Left ventricle myocardium superior (tissue), 1 donor: ENCODE measurements at regions not wholly inside any gene's neighbourhood (a gene's known extent, or its start where the extent isn't known, plus 50 kb on each side); places are given as distances from the start of the nearest gene placed in this dataset.
"Not testable (repeated sequence)": the region's sequence is repeated elsewhere in the genome, so short reads cannot be mapped to it uniquely, and the experiment has no call there.

Experiments
- ATAC-seq: fragments of 200-7000 bp; cut with Tn5 transposase; one replicate; pipeline ENCODE4 v1.9.1; 2020; ENCODE audit warnings: mild to moderate bottlenecking, moderate library complexity
- DNase-seq: peaks from one replicate; pipeline ENCODE4 v3.0.0-alpha.2; 2020
- intact Hi-C: fragments of 100-400 bp; cut with micrococcal nuclease; formaldehyde crosslinking; loops from one replicate; pipeline ENCODE4 v1.11.0; 2022
- donor health status: DM: no; HTN: yes; CAD: no; lungs with severe emphysema.

DNA sequence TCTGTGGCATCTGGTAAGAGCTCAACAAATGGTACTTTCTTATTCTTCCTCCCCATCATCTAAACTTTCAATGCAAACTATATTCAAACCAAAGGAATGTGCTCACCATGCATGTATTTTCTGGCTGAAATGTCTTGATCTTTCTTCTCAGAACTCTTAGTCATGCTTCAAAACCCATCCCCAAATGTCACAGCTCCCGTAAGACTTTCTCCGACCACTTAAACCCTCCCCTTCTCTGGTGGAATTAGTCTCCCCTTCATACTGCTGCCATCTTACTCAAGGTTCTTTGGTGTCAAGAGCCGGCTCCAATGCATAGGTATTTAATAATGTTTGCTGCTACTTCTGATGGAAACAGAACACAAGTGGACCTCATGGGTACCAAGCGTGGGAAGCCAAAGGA is 538.1 kb downstream of the MATN1 start:
- intact Hi-C loops = no loop called here
- DNase-seq (no peak), ATAC-seq (no peak)

DNA sequence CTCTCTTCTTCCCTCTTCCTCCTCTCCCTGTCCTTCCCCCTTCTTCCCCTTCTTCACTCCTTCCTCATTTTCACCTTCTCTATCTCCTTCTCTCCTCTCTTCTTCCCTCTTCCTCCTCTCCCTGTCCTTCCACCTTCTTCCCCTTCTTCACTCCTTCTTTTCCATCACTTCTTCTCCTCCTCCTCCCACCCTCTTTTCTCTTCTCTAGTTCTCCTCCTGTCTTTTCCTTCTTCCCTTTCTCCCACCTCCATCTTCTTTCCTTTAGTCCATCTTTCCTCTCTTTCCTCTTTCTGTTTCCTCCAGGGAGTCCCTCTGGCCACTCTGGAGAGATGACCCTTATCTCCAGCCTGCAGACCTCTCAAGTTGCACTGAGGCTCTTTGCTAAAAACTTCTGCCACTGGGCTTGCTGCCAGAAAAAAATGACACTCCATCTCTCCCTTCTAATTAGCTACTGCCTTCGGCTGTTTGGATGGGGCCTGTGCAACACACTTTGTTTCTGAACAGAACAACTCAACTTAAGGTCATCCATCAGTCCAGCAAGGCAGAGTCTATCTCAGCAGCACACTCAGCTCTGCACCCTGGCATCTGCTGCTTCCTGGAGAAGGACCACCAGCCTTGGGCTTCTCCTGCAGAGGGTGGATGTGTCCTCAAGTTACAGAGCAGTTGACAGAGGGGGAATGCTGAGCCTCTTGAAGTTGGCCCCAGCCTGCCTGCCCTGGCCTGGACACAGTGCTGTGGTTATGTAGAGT is 538.8 kb downstream of the MATN1 start:
- intact Hi-C loops = no loop called here
- DNase-seq = no peak
- ATAC-seq = no peak

DNA sequence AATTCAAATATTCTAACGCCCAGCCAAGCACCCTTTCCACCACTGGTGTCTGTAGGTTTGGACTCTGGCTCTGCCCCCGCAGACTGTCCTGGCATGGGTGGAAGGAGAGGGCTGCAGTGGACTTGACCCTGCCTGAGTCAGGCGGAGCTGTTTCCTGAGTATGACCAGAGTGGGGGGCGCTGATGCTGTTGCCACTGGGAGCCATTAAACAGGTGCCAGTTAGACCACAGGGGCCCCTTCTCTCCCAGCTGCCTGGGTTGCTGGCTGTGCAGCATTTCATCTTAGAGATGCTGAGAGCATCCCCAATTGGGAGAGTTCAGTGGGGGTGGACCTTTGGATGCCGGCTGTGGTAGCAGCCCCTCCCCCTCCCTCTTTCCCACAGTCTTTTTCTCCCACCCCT is 539.5 kb downstream of the MATN1 start:
- no peak for DNase-seq
- intact Hi-C loops = no loop called here
- no peak for ATAC-seq

DNA sequence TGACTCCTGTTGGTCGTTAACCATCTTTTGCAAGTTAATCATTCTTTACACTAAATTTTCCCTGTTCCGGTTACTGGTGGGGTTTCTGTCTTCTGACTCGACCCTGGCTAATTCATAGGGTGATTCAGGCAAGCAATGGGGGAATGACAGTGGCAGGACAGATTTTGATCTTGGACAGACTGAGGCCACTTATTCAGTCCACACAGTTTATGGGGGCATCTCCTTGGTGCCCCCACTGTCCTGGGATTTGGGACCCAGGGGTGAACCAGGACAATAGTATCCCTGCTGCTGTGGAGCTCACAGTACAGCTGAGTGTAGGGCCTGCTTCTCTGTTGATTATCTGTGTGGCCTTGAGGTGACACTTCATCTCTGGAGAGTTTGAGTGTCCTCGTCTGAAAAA is 540.4 kb downstream of the MATN1 start:
- intact Hi-C loops = no loop called here
- DNase-seq = no peak
- no peak for ATAC-seq

DNA sequence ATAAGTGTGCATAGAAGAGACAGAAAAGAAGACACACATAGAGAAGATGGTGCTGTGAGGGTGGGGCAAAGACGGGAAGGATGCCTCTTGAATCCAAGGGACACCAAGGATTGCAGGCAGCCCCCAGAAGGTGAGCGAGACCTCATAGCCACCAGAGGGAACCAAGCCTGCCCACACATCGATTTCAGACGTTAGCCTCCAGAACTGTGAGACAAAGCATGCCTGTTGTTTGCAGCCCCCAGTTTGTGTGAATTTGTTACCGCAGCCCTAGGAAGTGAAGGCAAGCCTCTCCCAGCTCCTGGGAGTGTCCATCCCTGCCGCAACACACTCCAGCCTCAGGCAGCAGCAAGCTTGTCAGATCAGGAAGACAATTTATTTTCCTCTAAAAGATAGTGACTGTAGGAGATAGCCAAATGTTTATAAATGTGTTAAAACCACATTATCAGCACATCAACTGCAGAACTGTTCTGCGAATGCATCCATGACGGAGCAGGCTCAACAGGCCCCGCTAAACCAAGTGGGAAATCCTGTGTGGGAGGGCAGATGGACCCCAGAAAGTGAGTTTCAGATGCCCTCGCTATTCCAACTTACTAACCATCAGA is 543.3 kb downstream of the MATN1 start:
- DNase-seq (no peak), ATAC-seq (no peak)
- intact Hi-C loops = no loop called here

DNA sequence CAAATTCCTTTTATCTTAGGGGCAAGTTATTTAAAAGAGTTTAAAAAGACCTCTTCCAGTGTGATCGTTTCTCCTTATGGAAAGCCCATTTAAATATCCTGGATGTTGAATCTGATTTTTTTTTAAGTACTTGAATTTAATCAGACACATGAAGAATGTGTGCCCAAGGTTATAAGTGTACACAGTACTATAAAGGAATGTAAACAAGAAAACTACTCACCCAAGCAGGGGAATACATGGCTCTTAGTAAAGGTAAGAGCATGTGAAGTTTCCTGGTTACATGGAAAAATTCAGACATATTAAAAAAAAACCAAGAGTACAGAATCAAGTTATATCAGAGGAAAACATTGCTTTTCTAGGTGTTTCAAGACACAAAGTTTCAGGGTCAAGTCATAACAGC is 546.9 kb downstream of the MATN1 start:
- DNase-seq (no peak), ATAC-seq (no peak)
- intact Hi-C loops = no loop called here

DNA sequence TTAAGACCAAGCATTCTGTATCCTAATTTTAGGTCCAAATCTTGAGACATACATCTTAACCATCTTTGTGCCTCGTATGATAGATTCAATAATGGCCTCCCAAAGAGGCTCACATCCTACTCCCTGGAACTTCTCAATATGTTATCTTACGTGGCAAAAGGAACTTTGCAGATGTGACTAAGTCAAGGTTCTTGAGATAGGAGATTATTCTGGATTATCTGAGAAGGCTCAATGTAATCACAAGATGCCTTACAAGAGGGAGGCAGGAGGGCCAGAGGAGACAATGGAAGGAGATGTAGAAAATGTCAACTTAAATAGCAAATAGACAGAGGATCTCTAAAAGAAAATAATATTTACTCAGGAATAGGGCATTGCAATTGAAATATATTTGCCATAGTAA is 548.9 kb downstream of the MATN1 start:
- DNase-seq (no peak), ATAC-seq (no peak)
- intact Hi-C loops = no loop called here

DNA sequence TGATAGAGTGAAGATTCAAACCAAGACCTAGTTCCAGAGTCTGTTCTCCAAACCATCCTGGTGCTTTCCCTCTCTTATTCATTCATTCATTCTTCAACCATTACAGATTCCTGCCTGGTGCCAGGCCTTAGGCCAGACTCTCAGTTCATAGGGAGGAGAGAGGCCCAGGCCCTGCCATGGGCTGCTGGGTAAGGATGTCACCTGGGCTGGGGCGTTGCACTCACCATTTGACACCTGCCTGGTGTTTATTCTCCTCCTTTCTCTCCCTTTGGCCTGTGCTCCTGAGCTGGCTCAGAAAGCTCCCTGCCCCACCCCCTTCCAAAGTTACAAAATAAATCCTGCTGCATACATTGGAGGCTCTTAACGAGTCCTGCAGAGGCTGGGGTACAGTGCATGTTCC is 549.8 kb downstream of the MATN1 start:
- ATAC-seq = no peak
- no peak for DNase-seq
- intact Hi-C loops = no loop called here

DNA sequence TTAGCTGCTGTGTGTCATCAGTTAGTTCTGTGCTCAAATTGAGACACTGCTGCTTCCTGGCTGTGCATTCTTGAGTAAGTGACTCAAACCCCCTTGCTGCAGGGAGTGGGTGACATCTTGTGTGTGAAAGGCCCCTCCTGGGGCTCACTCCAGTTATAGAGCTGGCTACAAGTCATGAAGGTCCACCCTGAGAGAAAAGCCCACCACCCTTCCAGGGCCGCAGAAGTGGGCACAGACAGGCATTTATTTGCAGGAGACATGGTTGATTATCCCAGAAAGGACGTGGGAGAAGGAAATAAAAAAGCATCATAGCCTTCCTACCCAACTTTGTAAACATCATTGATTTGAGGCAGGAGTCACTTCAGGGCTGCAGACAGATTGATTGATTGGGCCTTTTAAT is 550.6 kb downstream of the MATN1 start:
- intact Hi-C loops = no loop called here
- DNase-seq = no peak

DNA sequence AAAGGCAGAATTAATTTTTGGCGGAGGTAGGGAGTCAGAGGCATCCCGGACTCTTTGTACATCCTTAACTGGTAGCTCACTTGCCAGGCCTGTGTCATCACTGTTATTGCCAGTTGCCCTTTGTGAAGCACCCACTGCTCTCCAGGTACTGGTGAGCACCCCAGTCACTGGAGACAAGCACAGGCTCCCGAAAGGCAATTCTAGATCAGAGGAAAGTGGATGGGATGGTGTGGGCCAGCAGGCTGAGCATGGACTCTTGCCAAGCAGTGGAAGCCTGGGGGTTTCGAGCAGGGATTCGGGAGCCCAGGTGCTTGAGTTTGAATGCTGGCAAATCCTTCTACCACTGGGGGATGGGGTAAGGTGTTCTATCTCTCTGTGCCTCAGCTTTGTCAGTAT is 551.1 kb downstream of the MATN1 start:
- ATAC-seq = no peak
- no peak for DNase-seq
- intact Hi-C loops = no loop called here

More for the DNA sequence above, 550.6 kb downstream of the MATN1 start:
- ATAC-seq = no peak

DNA sequence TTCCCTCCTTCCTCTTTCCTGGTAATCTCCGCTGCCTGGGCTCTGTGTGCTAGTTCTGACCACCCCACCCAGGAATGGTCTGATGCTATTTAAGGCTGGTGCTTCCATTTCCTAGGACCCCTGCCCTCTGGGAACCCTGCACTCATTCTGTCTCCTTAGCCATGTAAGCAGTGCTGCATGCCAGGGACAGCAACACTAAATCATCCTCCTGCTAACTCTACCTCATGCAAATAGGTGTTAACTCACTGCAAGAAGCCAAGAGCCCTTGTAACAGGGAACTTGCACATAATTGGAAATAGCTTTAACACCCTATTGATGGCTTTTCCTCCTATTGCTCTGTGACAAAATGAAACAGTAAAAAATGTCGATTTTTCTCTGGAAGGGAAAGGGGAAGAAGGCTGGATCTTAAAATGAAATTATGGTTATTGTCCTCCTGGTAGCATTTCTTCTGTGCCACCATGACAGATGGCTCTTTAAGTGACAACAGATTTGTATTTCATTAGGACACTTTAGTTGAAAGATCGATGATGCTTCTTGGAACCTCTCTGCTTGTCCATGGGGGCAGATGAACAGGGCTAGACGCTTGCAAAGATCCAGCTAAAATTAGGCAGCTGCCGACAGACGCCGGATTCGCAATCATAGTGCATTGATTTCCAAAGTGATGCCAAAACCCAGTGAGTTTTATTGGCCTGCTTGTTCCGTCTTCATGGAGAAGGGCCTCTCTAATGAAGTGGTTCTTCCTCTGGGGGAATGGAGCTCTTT is 551.7 kb downstream of the MATN1 start:
- DNase-seq = no peak
- no peak for ATAC-seq
- intact Hi-C loops = no loop called here

DNA sequence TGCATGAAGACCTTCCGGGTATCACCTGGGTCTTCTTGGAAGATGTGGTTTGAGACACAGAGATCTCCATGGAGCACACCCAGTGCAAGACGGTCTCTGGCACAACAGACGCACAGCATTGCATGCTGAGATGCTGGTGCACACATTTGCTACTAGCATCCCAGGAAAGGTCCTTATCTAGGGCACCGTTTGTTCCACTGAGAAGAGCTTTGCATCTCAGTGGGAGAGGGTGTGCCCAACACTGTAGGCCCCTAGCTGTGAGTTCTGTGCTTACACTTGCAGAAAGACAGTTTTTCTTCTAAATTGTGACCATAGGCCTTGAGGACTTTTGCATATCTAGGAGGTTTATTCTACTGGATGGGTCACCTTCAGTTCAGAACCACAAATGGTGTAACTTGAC is 554.1 kb downstream of the MATN1 start:
- DNase-seq = no peak
- no peak for ATAC-seq
- intact Hi-C loops = no loop called here

DNA sequence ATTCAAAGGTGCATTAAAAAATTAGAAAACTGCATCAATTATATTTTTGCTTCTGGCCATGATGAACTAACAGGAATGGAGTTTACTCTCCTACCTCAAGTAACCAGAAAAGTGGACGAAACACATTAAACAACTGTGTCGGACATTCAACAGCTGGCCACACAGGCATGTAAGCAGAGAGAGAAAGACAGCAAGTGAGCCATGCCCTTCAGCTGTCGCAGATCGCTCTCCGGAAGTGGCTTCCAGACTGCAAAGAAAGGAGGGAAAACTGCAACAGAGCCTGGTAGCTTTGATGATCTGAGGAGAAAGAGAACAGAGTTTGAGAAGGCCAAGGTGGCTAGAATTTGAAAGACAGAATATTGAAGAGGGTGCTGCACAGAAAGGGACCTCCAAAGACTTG is 557.2 kb downstream of the MATN1 start:
- no peak for ATAC-seq
- no peak for DNase-seq
- intact Hi-C loops = no loop called here

DNA sequence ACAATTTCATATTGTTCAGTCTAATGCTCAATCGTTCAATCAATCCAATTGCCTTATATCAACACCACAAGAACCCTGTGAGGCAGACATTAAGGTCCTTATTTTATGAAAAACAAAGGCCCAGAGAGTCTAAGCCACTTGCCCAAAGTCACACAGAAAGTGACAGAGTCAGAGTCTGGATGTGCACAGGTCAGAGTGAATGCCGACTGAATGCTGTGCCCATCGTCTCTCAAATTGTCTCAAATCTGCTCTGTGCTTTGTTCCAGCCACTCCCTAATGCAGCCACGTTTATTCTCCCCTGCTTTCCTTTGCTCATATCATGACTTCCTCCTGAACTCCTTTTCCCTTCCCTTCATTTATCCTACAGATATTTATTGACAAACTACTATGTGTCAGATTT is 558.3 kb downstream of the MATN1 start:
- ATAC-seq (no peak), DNase-seq (no peak)
- intact Hi-C loops = no loop called here

DNA sequence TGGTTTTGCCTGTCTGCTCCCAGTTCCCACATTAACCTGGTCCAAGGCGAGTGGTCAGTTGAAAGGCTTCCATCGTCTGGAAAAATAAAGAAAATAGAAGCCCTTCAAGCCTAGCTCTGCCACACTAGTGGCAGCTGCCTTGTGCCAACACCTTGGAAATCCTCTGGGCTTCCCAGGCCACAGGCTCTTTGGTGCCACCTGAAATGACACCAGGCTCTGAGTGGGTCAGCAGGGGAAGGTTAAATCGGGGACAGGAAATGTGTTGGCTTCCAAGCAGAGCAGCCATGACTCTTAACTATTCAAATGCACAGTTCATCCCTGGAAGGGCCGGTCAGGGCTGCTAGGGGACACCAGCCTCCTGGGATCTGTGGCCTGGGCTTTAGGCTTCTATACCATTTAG is 558.7 kb downstream of the MATN1 start:
- intact Hi-C loops = no loop called here
- DNase-seq (no peak), ATAC-seq (no peak)

DNA sequence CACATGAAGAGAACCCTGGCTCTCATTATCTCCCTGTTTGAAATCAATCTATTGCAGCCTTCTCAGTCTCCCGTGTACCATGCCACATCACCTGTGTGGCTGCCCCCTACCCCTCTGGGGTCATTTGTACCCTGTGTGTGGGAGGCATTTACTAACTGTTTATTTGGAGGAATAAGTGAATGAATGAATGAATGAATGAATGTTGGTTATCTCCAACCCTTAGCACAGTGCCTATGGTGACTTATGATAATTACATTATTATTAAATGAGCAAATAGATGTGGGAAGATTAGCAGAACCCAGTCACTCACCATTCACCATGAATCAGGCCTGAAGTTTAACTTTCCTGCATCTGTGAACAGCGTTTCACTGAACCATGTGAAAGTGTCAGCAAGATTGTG is 560.8 kb downstream of the MATN1 start:
- ATAC-seq = no peak
- intact Hi-C loops = no loop called here

DNA sequence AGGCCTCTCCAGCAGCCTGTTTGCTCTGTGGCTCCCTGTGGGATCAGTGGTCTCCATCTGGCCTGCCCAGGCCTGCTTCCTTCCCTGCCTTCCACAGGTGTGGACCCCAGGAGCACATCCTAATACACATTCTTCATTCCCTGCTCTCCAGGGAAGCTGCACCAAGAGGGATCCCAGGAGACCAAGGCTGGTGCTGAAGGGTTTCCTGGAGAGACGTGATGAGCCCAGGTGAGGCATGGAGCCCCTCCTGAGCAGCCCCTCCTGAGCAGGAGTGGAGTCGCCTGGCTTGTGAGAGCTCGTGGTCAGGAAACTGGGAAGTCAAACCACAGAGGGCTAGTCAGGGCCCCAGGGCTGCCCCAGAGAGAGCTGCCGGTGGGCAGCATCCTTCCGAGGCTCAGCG is 561.4 kb downstream of the MATN1 start:
- ATAC-seq (no peak), DNase-seq (no peak)
- intact Hi-C loops = no loop called here

More for the DNA sequence above, 560.8 kb downstream of the MATN1 start:
- DNase-seq = no peak

DNA sequence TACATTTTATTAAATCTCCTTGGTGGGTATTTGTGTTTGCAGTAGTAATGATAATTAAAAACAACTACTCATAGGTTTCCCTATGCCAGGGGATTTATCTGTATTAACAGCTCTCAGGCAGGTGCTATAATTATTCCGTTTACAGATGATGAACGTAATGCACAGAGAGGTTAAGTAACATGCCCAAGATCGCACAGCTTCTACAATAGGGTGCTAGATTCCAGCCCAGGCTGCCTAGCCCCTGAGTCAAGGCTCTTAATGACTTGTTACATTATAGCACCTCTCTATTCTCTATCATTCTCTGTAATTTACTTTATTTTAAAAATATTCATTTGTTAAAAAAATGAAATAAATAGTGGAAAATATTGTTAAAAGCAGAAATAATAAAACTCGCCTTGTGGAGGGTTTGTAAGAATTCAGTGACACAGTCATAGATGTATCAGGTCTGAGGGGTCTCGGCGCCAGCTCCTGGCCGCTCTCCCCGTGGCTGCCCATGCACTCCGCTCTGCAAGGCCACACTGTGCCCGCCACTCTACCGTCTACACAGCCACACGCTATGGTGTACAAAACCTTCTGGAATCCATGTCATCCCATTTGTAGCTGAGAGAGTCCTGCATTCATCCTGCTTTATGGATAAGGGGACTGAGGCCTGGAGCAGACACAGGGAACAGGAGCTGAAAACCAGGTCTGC is 562.2 kb downstream of the MATN1 start:
- ATAC-seq = no peak
- intact Hi-C loops = no loop called here
- no peak for DNase-seq

DNA sequence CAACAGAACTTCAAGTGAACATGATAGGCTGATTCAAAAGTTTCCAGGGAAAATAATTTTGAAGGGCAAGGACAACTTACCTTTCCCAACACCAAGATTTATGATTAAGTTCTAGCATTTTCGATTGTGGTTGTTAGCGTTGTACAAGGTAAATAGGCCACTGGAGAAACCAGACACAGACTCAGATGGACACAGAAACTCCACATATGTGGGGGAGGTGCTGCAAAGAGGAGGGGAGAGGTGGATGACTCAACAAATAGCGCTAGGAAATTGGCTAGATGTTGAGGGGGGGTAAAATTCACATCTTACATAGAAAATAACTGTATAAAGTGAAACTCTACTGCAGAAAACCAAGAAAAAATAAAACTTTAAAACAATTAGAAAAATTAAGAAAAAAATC is 564.4 kb downstream of the MATN1 start:
- ATAC-seq (no peak), DNase-seq (no peak)
- intact Hi-C loops = no loop called here

DNA sequence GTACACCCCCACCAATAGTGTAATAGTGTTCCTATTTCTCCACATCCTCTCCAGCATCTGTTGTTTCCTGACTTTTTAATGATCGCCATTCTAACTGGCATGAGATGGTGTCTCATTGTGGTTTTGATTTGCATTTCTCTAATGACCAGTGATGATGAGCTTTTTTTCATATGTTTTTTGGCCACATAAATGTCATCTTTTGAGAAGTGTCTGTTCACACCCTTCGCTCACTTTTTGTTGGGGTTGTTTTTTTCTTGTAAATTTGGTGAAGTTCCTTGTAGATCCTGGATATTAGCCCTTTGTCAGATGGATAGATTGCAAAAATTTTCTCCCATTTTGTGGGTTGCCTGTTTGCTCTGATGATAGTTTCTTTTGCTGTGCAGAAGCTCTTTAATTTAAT is 567.7 kb downstream of the MATN1 start:
- DNase-seq, intact Hi-C loops, ATAC-seq: not testable (repeated sequence)
